ENCODE measurements at regions not wholly inside any gene's neighbourhood (a gene's known extent, or its start where the extent isn't known, plus 50 kb on each side); places are given as distances from the start of the nearest gene placed in this dataset.

GRCh38 chr21:27649323-27649722 lies 682.4 kb upstream of the ADAMTS5 start:
- DNase-seq, result no peak

- DNase-seq, result no peak
Observed at GRCh38 chr21:27648560-27648959, 681.7 kb upstream of the ADAMTS5 start.

- no peak for DNase-seq
Observed at GRCh38 chr21:27647921-27648320, 681.0 kb upstream of the ADAMTS5 start.

- DNase-seq, result no peak
Observed at GRCh38 chr21:27647401-27647800, 680.5 kb upstream of the ADAMTS5 start.

- DNase-seq, result no peak
Observed at GRCh38 chr21:27646691-27647090, 679.8 kb upstream of the ADAMTS5 start.

GRCh38 chr21:27646056-27646455 lies 679.2 kb upstream of the ADAMTS5 start:
- DNase-seq, result no peak

- no peak for DNase-seq
Observed at GRCh38 chr21:27645285-27645684, 678.4 kb upstream of the ADAMTS5 start.

GRCh38 chr21:27643326-27643725 lies 676.4 kb upstream of the ADAMTS5 start:
- no peak for DNase-seq

- DNase-seq, result no peak
Observed at GRCh38 chr21:27639286-27639685, 672.4 kb upstream of the ADAMTS5 start.

GRCh38 chr21:27636656-27637055 lies 669.8 kb upstream of the ADAMTS5 start:
- DNase-seq, result no peak

- DNase-seq, result no peak
Observed at GRCh38 chr21:27633631-27634030, 666.7 kb upstream of the ADAMTS5 start.

GRCh38 chr21:27631471-27631870 lies 664.6 kb upstream of the ADAMTS5 start:
- DNase-seq, result no peak

- DNase-seq, result no peak
Observed at GRCh38 chr21:27622631-27623030, 655.7 kb upstream of the ADAMTS5 start.

GRCh38 chr21:27614231-27614630 lies 647.3 kb upstream of the ADAMTS5 start:
- peak; percentile 79 for DNase-seq

- DNase-seq, result no peak
Observed at GRCh38 chr21:27606422-27606821, 639.5 kb upstream of the ADAMTS5 start.

GRCh38 chr21:27596196-27596595 lies 629.3 kb upstream of the ADAMTS5 start:
- no peak for DNase-seq

GRCh38 chr21:27595716-27596115 lies 628.8 kb upstream of the ADAMTS5 start:
- DNase-seq, result no peak

GRCh38 chr21:27590271-27590670 lies 623.4 kb upstream of the ADAMTS5 start:
- no peak for DNase-seq

GRCh38 chr21:27589781-27590180 lies 622.9 kb upstream of the ADAMTS5 start:
- DNase-seq, result no peak

GRCh38 chr21:27586986-27587385 lies 620.1 kb upstream of the ADAMTS5 start:
- no peak for DNase-seq

GRCh38 chr21:27586326-27586725 lies 619.4 kb upstream of the ADAMTS5 start:
- DNase-seq, result no peak

GRCh38 chr21:27584256-27584655 lies 617.4 kb upstream of the ADAMTS5 start:
- DNase-seq, result no peak

- DNase-seq, result no peak
Observed at GRCh38 chr21:27582948-27583430, 616.1 kb upstream of the ADAMTS5 start.

- no peak for DNase-seq
Observed at GRCh38 chr21:27582246-27582947, 615.5 kb upstream of the ADAMTS5 start.

- no peak for DNase-seq
Observed at GRCh38 chr21:27581168-27581567, 614.3 kb upstream of the ADAMTS5 start.

All from NCI-H1694 (cell line).